Uterus (tissue), 3 donors: ENCODE measurements at regions not wholly inside any gene's neighbourhood (a gene's known extent, or its start where the extent isn't known, plus 50 kb on each side); places are given as distances from the start of the nearest gene placed in this dataset.

Experiments
- DNase-seq, 2 donors: peaks; one replicate each; pipeline ENCODE4 v3.0.0-alpha.2; 2019 to 2020
- H3K27ac ChIP-seq, 2 donors: fragments of 200-600 bp; sonication (generic); 1 replicate in 1 of 2; 2 replicates in 1 of 2; pipeline ENCODE4 v1.5.1; 2016 to 2018
- H3K27me3 ChIP-seq, 2 donors: fragments of 200-600 bp; sonication (generic); one replicate each; pipeline ENCODE4 v1.5.1; 2018 to 2019; ENCODE audit warnings: control low read depth in 1 of 2
- H3K36me3 ChIP-seq, 2 donors: fragments of 200-600 bp; sonication (generic); one replicate each; pipeline ENCODE4 v1.5.1; 2019; ENCODE audit warnings: control low read depth in 1 of 2
- H3K4me1 ChIP-seq, 2 donors: fragments of 200-600 bp; sonication (generic); one replicate each; pipeline ENCODE4 v1.5.1; 2018 to 2019; ENCODE audit warnings: control low read depth in 1 of 2
- H3K4me3 ChIP-seq, 2 donors: fragments of 200-600 bp; sonication (generic); 1 replicate in 1 of 2; 2 replicates in 1 of 2; pipeline ENCODE4 v1.5.1; 2018 to 2019; ENCODE audit warnings: mild to moderate bottlenecking in 1 of 2
- H3K9me3 ChIP-seq, 2 donors: fragments of 200-600 bp; sonication (generic); one replicate each; pipeline ENCODE4 v1.5.1; 2019; ENCODE audit warnings: control low read depth in 1 of 2
- POLR2A ChIP-seq, 2 donors: fragments of 450-650 bp; IDR thresholded peaks; one replicate each; pipeline ENCODE4 v1.6.1; 2016; ENCODE audit warnings: antibody characterized with exemption in 2 of 2, mild to moderate bottlenecking in 1 of 2, moderate library complexity in 1 of 2
- intact Hi-C: fragments of 100-400 bp; cut with DNase I; formaldehyde crosslinking; loops from one replicate; pipeline ENCODE4 v1.15.1; 2023; ENCODE audit warnings: low total_unique reads
- TF ChIP-seq, protein P1 (sequence below), 4 experiments: fragments of 200-600 bp in 2 of 4; fragments of 450-650 bp in 2 of 4; sonication (generic) in 2 of 4; IDR thresholded peaks; one replicate each; pipeline ENCODE4 v1.5.1; 2016 to 2019; ENCODE audit warnings: antibody characterized with exemption in 4 of 4, mild to moderate bottlenecking in 2 of 4, moderate library complexity in 1 of 4
- donor health status: DM: yes; HTN: yes; CAD: no.

DNA sequence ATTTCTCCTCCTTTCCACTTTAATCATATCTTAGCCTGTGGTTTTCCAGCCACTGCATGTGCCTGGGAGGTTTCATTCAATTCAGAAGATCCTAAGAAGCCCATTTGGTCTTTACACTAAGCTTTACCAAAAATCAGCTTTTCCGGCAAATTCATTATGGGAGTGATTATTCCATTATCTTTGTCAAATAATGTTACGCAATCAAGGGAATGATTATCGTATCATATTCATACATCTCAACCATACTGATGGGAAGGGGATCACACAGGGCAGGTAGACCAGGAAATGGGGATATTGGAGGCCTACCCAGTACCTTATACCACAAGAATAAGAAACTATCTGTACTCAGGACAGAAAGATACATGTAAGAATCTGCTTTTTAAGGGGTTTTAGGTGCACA, 440.5 kb downstream of the GPATCH2 start:
- H3K4me1 ChIP-seq = no peaks in the 10 kb centered on the region
- no peak for DNase-seq
- no peaks in the 10 kb centered on the region for H3K9me3 ChIP-seq
- no peak overlapping the region for H3K4me3 ChIP-seq
- intact Hi-C loops = no loop called here
- H3K27ac ChIP-seq = no peak overlapping the region
- no peaks in the 10 kb centered on the region for H3K36me3 ChIP-seq
- TF ChIP-seq, protein P1, sequence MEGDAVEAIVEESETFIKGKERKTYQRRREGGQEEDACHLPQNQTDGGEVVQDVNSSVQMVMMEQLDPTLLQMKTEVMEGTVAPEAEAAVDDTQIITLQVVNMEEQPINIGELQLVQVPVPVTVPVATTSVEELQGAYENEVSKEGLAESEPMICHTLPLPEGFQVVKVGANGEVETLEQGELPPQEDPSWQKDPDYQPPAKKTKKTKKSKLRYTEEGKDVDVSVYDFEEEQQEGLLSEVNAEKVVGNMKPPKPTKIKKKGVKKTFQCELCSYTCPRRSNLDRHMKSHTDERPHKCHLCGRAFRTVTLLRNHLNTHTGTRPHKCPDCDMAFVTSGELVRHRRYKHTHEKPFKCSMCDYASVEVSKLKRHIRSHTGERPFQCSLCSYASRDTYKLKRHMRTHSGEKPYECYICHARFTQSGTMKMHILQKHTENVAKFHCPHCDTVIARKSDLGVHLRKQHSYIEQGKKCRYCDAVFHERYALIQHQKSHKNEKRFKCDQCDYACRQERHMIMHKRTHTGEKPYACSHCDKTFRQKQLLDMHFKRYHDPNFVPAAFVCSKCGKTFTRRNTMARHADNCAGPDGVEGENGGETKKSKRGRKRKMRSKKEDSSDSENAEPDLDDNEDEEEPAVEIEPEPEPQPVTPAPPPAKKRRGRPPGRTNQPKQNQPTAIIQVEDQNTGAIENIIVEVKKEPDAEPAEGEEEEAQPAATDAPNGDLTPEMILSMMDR (IDR thresholded peaks at IDR 0.05) = no peak
- no peak for TF ChIP-seq POLR2A (IDR thresholded peaks at IDR 0.05)
- H3K27me3 ChIP-seq = no peaks in the 10 kb centered on the region

- TF ChIP-seq, protein P1 (IDR thresholded peaks at IDR 0.05) = no peak
- no peak for TF ChIP-seq POLR2A (IDR thresholded peaks at IDR 0.05)
- H3K4me1 ChIP-seq = no peaks in the 10 kb centered on the region
- H3K36me3 ChIP-seq = no peaks in the 10 kb centered on the region
- H3K27me3 ChIP-seq = no peaks in the 10 kb centered on the region
- intact Hi-C loops = no loop called here
- no peak overlapping the region for H3K27ac ChIP-seq
- no peaks in the 10 kb centered on the region for H3K9me3 ChIP-seq
- DNase-seq = no peak
- no peak overlapping the region for H3K4me3 ChIP-seq
Measured at GRCh38 chr1:217189362-217189761, 441.5 kb downstream of the GPATCH2 start.

- Histone ChIP-seq H3K4me3 (no peak overlapping the region), H3K36me3 (no peaks in the 10 kb centered on the region), H3K27ac (no peak overlapping the region), H3K27me3 (no peaks in the 10 kb centered on the region), H3K4me1 (no peaks in the 10 kb centered on the region), H3K9me3 (no peaks in the 10 kb centered on the region)
- no peak for TF ChIP-seq POLR2A (IDR thresholded peaks at IDR 0.05)
- TF ChIP-seq, protein P1 (IDR thresholded peaks at IDR 0.05) = no peak
- no peak for DNase-seq
- intact Hi-C loops = no loop called here
Measured at GRCh38 chr1:217188280-217189237, 442.3 kb downstream of the GPATCH2 start.

DNA sequence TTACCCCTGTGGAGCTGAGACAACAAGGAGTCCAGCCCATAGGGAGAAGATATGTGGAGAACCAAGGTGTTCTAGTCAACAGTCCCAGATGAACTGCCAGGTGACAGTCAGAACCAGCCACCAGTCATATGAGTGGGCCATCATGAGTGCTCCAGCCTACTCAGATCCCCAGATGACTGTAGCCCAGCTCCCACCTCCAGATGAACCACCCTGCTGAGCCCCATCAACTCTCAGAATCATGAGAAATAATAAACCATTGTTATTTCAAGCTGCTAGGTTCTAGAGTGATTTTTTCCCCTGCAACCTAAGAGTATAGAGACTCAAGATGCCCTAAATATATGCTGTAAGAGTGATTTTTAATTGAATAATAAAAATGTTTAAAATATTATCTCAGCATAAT, 444.2 kb downstream of the GPATCH2 start:
- Histone ChIP-seq H3K36me3 (no peaks in the 10 kb centered on the region), H3K4me1 (no peaks in the 10 kb centered on the region), H3K27ac (no peak overlapping the region), H3K4me3 (no peak overlapping the region), H3K9me3 (no peaks in the 10 kb centered on the region), H3K27me3 (no peaks in the 10 kb centered on the region)
- TF ChIP-seq, protein P1 (IDR thresholded peaks at IDR 0.05) = no peak
- TF ChIP-seq POLR2A (IDR thresholded peaks at IDR 0.05) = no peak
- DNase-seq = no peak
- intact Hi-C loops = no loop called here

DNA sequence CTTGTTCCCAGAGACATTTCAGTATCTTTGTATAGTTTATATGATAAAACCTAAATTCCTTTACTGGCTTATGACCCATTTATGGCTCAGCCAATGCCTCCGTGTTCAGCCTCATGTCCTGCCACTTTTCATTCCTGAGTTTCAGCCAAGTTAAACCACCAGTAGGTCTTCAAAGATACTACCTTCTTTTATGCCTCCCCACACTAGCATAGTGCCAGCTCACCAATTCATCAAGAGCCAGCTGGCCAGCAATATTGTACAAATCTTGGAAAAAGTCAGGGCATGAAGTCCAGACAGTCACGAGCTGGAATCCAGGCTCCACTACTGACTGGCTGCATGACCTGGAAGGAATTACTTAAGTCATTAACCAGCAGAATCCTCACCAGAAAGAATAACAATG, 446.0 kb downstream of the GPATCH2 start:
- no peaks in the 10 kb centered on the region for H3K36me3 ChIP-seq
- no peaks in the 10 kb centered on the region for H3K4me1 ChIP-seq
- no peaks in the 10 kb centered on the region for H3K27me3 ChIP-seq
- DNase-seq = no peak
- intact Hi-C loops = no loop called here
- H3K9me3 ChIP-seq = no peaks in the 10 kb centered on the region
- no peak overlapping the region for H3K27ac ChIP-seq
- TF ChIP-seq, protein P1 (IDR thresholded peaks at IDR 0.05) = no peak
- TF ChIP-seq POLR2A (IDR thresholded peaks at IDR 0.05) = no peak
- no peak overlapping the region for H3K4me3 ChIP-seq
